HepG2 (cell line): ENCODE measurements at regions not wholly inside any gene's neighbourhood (a gene's known extent, or its start where the extent isn't known, plus 50 kb on each side); places are given as distances from the start of the nearest gene placed in this dataset.

Source experiments
- CENPT ChIP-seq: sonication (generic); formaldehyde crosslinking; IDR thresholded peaks from 2 replicates; pipeline ENCODE4 v1.8.0; 2022; ENCODE audit warnings: low read depth, mild to moderate bottlenecking, moderate library complexity, missing genetic modification reagents
- DBP ChIP-seq: sonication (generic); formaldehyde crosslinking; IDR thresholded peaks from 2 replicates; pipeline ENCODE4 v1.4.0; 2020; ENCODE audit warnings: missing genetic modification reagents; ENCODE audit errors: not compliant biosample characterization
- DDIT3 ChIP-seq: sonication (generic); formaldehyde crosslinking; IDR thresholded peaks from 2 replicates; pipeline ENCODE4 v1.4.0; 2020; ENCODE audit warnings: mild to moderate bottlenecking, missing genetic modification reagents
- ETV5 ChIP-seq: IDR thresholded peaks from 2 replicates; pipeline ENCODE4 v1.6.1; 2018; ENCODE audit warnings: missing biosample characterization, missing genetic modification reagents, inconsistent platforms, borderline replicate concordance
- FLYWCH1 ChIP-seq: sonication (generic); formaldehyde crosslinking; IDR thresholded peaks from 2 replicates; pipeline ENCODE4 v1.8.1; 2023; ENCODE audit warnings: mild to moderate bottlenecking, missing genetic modification reagents
- FOSL2 ChIP-seq: sonication (generic); formaldehyde crosslinking; IDR thresholded peaks from 2 replicates; pipeline ENCODE4 v1.4.0; 2020; ENCODE audit warnings: missing genetic modification reagents
- FOXM1 ChIP-seq: sonication (generic); formaldehyde crosslinking; IDR thresholded peaks from 2 replicates; pipeline ENCODE4 v1.5.0; 2020; ENCODE audit warnings: missing genetic modification reagents
- NFYC ChIP-seq: IDR thresholded peaks from 2 replicates; pipeline ENCODE4 v1.6.1; 2016; ENCODE audit warnings: missing genetic modification reagents, missing compliant biosample characterization
- NR3C1 ChIP-seq: sonication (generic); formaldehyde crosslinking; IDR thresholded peaks from 2 replicates; pipeline ENCODE4 v1.4.0; 2020; ENCODE audit warnings: missing genetic modification reagents
- PBX3 ChIP-seq: sonication (generic); formaldehyde crosslinking; IDR thresholded peaks from 2 replicates; pipeline ENCODE4 v1.8.1; 2023; ENCODE audit warnings: missing genetic modification reagents, inconsistent platforms, borderline replicate concordance
- POGZ ChIP-seq: sonication (generic); formaldehyde crosslinking; IDR thresholded peaks from 2 replicates; pipeline ENCODE4 v1.4.0; 2020; ENCODE audit warnings: mild to moderate bottlenecking, missing genetic modification reagents
- PRDM10 ChIP-seq: sonication (generic); formaldehyde crosslinking; IDR thresholded peaks from 2 replicates; pipeline ENCODE4 v1.4.0; 2020; ENCODE audit warnings: low read depth, missing genetic modification reagents
- RFX1 ChIP-seq: fragments of 450-650 bp; IDR thresholded peaks from 2 replicates; pipeline ENCODE4 v1.6.1; 2017
- SKIL ChIP-seq: sonication (generic); formaldehyde crosslinking; IDR thresholded peaks from 2 replicates; pipeline ENCODE4 v1.8.0; 2022; ENCODE audit warnings: missing genetic modification reagents, mild to moderate bottlenecking, moderate library complexity, borderline replicate concordance
- SNAPC5 ChIP-seq: sonication (generic); formaldehyde crosslinking; IDR thresholded peaks from 2 replicates; pipeline ENCODE4 v1.8.1; 2023; ENCODE audit warnings: mild to moderate bottlenecking, missing genetic modification reagents, borderline replicate concordance
- ZC3H13 ChIP-seq: sonication (generic); formaldehyde crosslinking; IDR thresholded peaks from 2 replicates; pipeline ENCODE4 v1.8.1; 2023; ENCODE audit warnings: mild to moderate bottlenecking, missing genetic modification reagents, moderate library complexity
- ZKSCAN8 ChIP-seq: IDR thresholded peaks from 2 replicates; pipeline ENCODE4 v1.6.1; 2016; ENCODE audit warnings: borderline replicate concordance, missing genetic modification reagents, missing compliant biosample characterization
- ZNF263 ChIP-seq: sonication (generic); formaldehyde crosslinking; IDR thresholded peaks from 2 replicates; pipeline ENCODE4 v1.4.0; 2020; ENCODE audit warnings: missing genetic modification reagents
- ZNF329 ChIP-seq: sonication (generic); formaldehyde crosslinking; IDR thresholded peaks from 2 replicates; pipeline ENCODE4 v1.9.0; 2021; ENCODE audit warnings: low read depth, mild to moderate bottlenecking, missing genetic modification reagents
- ZNF350 ChIP-seq: sonication (generic); formaldehyde crosslinking; IDR thresholded peaks from 2 replicates; pipeline ENCODE4 v1.4.0; 2020; ENCODE audit warnings: mild to moderate bottlenecking, low read depth, missing genetic modification reagents, borderline replicate concordance
- ZNF782 ChIP-seq: sonication (generic); formaldehyde crosslinking; IDR thresholded peaks from 2 replicates; pipeline ENCODE4 v1.4.0; 2020; ENCODE audit warnings: missing genetic modification reagents, mild to moderate bottlenecking, borderline replicate concordance

- TF ChIP-seq SKIL (CRISPR knock-in tag) (no peak), PRDM10 (CRISPR knock-in tag) (no peak), FOXM1 (no peak), FOSL2 (CRISPR knock-in tag) (no peak), ZNF350 (CRISPR knock-in tag) (peak; percentile 35; the same call in 1 of the 2 replicates), DBP (CRISPR knock-in tag) (no peak), PBX3 (CRISPR knock-in tag) (no peak), CENPT (CRISPR knock-in tag) (no peak), ZNF329 (CRISPR knock-in tag) (no peak), ETV5 (peak; percentile 6; the same call in 1 of the 2 replicates), SNAPC5 (CRISPR knock-in tag) (0 out of 2 replicates have a peak, but pooled peaks have one; percentile 73), ZC3H13 (CRISPR knock-in tag) (0 out of 2 replicates have a peak, but pooled peaks have one; percentile 8), ZNF263 (0 out of 2 replicates have a peak, but pooled peaks have one; percentile 11), NFYC (CRISPR knock-in tag) (no peak), ZNF782 (CRISPR knock-in tag) (no peak), NR3C1 (CRISPR knock-in tag) (no peak), FLYWCH1 (CRISPR knock-in tag) (no peak), RFX1 (no peak), POGZ (CRISPR knock-in tag) (peak; percentile 75), DDIT3 (CRISPR knock-in tag) (no peak), ZKSCAN8 (no peak)
These were observed 114.9 kb upstream of the BTN3A2 start (continued) for GRCh38 chr6:26249957-26250697.
